Neuronal stem cell (in vitro differentiated cells): ENCODE measurements at regions not wholly inside any gene's neighbourhood (a gene's known extent, or its start where the extent isn't known, plus 50 kb on each side); places are given as distances from the start of the nearest gene placed in this dataset.

Experiments used
- DNase-seq: peaks from one replicate; pipeline ENCODE4 v3.0.0-alpha.2; 2013; ENCODE audit warnings: low spot score
- H2AFZ ChIP-seq: one replicate; pipeline ENCODE4 v1.6.1; 2013; ENCODE audit warnings: mild to moderate bottlenecking, low read length, inconsistent platforms
- H2AK5ac ChIP-seq: 2 replicates; pipeline ENCODE4 v1.6.1; 2013; ENCODE audit warnings: low read depth, mild to moderate bottlenecking, inconsistent platforms, low read length, moderate library complexity, mixed read lengths
- H2BK120ac ChIP-seq: 2 replicates; pipeline ENCODE4 v1.6.1; 2013; ENCODE audit warnings: low read depth, mild to moderate bottlenecking, inconsistent platforms, low read length, moderate library complexity, mixed read lengths
- H2BK12ac ChIP-seq: one replicate; pipeline ENCODE4 v1.6.1; 2013; ENCODE audit warnings: low read length, inconsistent platforms
- H2BK15ac ChIP-seq: 2 replicates; pipeline ENCODE4 v1.6.1; 2013; ENCODE audit warnings: mild to moderate bottlenecking, low read length, inconsistent platforms, mixed read lengths
- H2BK5ac ChIP-seq: one replicate; pipeline ENCODE4 v1.6.1; 2013; ENCODE audit warnings: inconsistent platforms, mild to moderate bottlenecking, low read length, moderate library complexity
- H3K14ac ChIP-seq: one replicate; pipeline ENCODE4 v1.6.1; 2013; ENCODE audit warnings: low read length, inconsistent platforms
- H3K18ac ChIP-seq: 2 replicates; pipeline ENCODE4 v1.6.1; 2013; ENCODE audit warnings: low read length, inconsistent platforms
- H3K23ac ChIP-seq: 2 replicates; pipeline ENCODE4 v1.6.1; 2013; ENCODE audit warnings: low read depth, mild to moderate bottlenecking, mixed read lengths, low read length, inconsistent platforms; ENCODE audit not compliant: poor library complexity
- H3K27ac ChIP-seq: replicated peaks from 3 replicates; pipeline ENCODE4 v1.5.1; 2013; ENCODE audit warnings: low read length, inconsistent platforms
- H3K27me3 ChIP-seq, 3 experiments: 2 replicates each; pipeline ENCODE4 v1.6.1; 2013; ENCODE audit warnings: low read length in 3 of 3, mild to moderate bottlenecking in 2 of 3, inconsistent platforms in 1 of 3, low read depth in 1 of 3, mixed read lengths in 1 of 3, moderate library complexity in 1 of 3; ENCODE audit not compliant: control insufficient read depth in 3 of 3, insufficient read depth in 3 of 3
- H3K36me3 ChIP-seq, 2 donors: replicated peaks in 1 of 2; 2 replicates each; pipeline ENCODE4 v1.6.1; 2013; ENCODE audit warnings: low read length in 2 of 2; ENCODE audit not compliant: control insufficient read depth in 2 of 2, insufficient read depth in 2 of 2
- H3K4ac ChIP-seq: 2 replicates; pipeline ENCODE4 v1.6.1; 2013; ENCODE audit warnings: inconsistent platforms, mild to moderate bottlenecking, low read length, moderate library complexity
- H3K4me1 ChIP-seq, 2 donors: 1 replicate in 1 of 2; 2 replicates in 1 of 2; pipeline ENCODE4 v1.6.1; 2013; ENCODE audit warnings: low read length in 2 of 2, low read depth in 1 of 2; ENCODE audit not compliant: control insufficient read depth in 2 of 2, insufficient read depth in 1 of 2
- H3K4me2 ChIP-seq: one replicate; pipeline ENCODE4 v1.6.1; 2013; ENCODE audit warnings: mild to moderate bottlenecking, low read length, inconsistent platforms; ENCODE audit not compliant: insufficient read depth, poor library complexity, severe bottlenecking
- H3K4me3 ChIP-seq, 2 donors: 2 replicates each; pipeline ENCODE4 v1.5.1; 2013; ENCODE audit warnings: low read length in 2 of 2, mild to moderate bottlenecking in 2 of 2, inconsistent platforms in 1 of 2, moderate library complexity in 1 of 2
- H3K79me1 ChIP-seq: one replicate; pipeline ENCODE4 v1.6.1; 2013; ENCODE audit warnings: low read depth, mild to moderate bottlenecking, inconsistent platforms, low read length, moderate library complexity
- H3K9ac ChIP-seq: one replicate; pipeline ENCODE4 v1.6.1; 2013; ENCODE audit warnings: mild to moderate bottlenecking, low read depth, low read length, inconsistent platforms; ENCODE audit not compliant: poor library complexity
- H3K9me3 ChIP-seq, 2 donors: replicated peaks in 1 of 2; 2 replicates each; pipeline versions ENCODE3 to v1.6.1; 2013; ENCODE audit warnings: low read length in 2 of 2, mild to moderate bottlenecking in 2 of 2, inconsistent platforms in 1 of 2, low read depth in 1 of 2, mixed read lengths in 1 of 2, moderate library complexity in 1 of 2; ENCODE audit not compliant: control insufficient read depth in 2 of 2, insufficient read depth in 1 of 2
- H4K8ac ChIP-seq: one replicate; pipeline ENCODE4 v1.6.1; 2013; ENCODE audit warnings: low read depth, mild to moderate bottlenecking, inconsistent platforms, low read length, moderate library complexity
- H4K91ac ChIP-seq: one replicate; pipeline ENCODE4 v1.6.1; 2013; ENCODE audit warnings: low read length, low read depth, mild to moderate bottlenecking, inconsistent platforms; ENCODE audit not compliant: poor library complexity
- WGBS, 2 donors: extraction: QIAGEN DNeasy Blood & Tissue Kit; methylation state at CpG; one replicate each; pipeline ENCODE4 v1.1.7; 2013; ENCODE audit warnings: missing lambda C conversion rate in 2 of 2, mixed read lengths in 1 of 2; ENCODE audit not compliant: insufficient read length in 2 of 2, insufficient replicate concordance in 1 of 2; ENCODE audit errors: extremely low coverage in 2 of 2; 5-methylcytosine and 5-hydroxymethylcytosine counted together

DNA sequence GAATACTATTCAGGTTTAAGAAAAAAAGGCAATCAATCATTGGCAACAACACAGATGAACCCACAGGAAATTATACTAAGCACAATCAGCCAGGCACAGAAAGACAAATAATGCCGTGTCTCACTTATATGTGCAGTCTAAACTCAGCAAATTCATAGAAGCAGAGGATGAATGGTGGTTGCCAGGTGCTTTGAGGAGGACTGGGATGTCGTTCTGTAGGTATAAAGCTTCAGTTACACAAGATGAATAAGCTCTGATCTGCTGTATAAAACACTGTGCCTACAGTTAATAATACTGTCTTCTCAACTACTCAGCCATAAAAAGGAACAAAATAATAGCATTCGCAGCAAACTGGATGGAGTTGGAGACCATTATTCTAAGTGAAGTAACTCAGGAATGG lies 324.8 kb upstream of the HSFY2 start:
- no peak overlapping the region for H3K27ac ChIP-seq
- no peak overlapping the region for H2BK15ac ChIP-seq
- no peak overlapping the region for H4K8ac ChIP-seq
- H3K27me3 ChIP-seq, result no peaks in the 10 kb centered on the region
- no peak overlapping the region for H2AFZ ChIP-seq
- no peak for DNase-seq
- no peak overlapping the region for H3K9ac ChIP-seq
- H4K91ac ChIP-seq, result no peak overlapping the region
- no peaks in the 10 kb centered on the region for H3K9me3 ChIP-seq
- H3K4me2 ChIP-seq, result no peak overlapping the region
- no peak overlapping the region for H2AK5ac ChIP-seq
- no peak overlapping the region for H3K23ac ChIP-seq
- H3K79me1 ChIP-seq, result no peaks in the 10 kb centered on the region
- H2BK5ac ChIP-seq, result no peak overlapping the region
- H2BK12ac ChIP-seq, result no peak overlapping the region
- H3K4me3 ChIP-seq, result no peak overlapping the region
- H3K4ac ChIP-seq, result no peak overlapping the region
- H3K4me1 ChIP-seq, result no peaks in the 10 kb centered on the region
- no peak overlapping the region for H2BK120ac ChIP-seq
- no peak overlapping the region for H3K14ac ChIP-seq
- no peaks in the 10 kb centered on the region for H3K36me3 ChIP-seq
- H3K18ac ChIP-seq, result no peak overlapping the region
- no CpG with 5 or more reads among the region's 3 CpGs for WGBS, 2 donors

DNA sequence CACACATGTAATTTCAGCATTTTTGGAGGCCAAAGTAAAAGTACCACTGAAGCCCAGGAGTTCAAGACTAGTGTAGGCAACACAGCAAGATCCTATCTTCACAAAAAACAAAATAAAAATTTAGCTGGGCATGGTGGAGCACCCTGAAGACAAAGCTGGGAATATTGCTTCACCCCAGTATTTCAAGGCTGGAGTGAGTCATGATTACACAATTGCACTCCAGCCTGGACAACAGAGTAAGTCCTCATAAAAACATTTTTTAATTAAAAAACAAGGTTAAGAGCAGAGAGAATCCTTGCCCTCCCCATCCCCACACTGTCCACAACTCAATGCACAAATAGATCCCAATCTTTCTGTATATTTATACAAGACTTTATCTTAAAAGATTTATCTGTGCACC lies 321.9 kb upstream of the HSFY2 start:
- DNase-seq, result no peak
- H4K8ac ChIP-seq, result no peak overlapping the region
- H3K27ac ChIP-seq, result no peak overlapping the region
- no peak overlapping the region for H3K18ac ChIP-seq
- H3K9ac ChIP-seq, result no peak overlapping the region
- no peak overlapping the region for H2AFZ ChIP-seq
- H3K4me3 ChIP-seq, result no peak overlapping the region
- H2AK5ac ChIP-seq, result no peak overlapping the region
- H2BK120ac ChIP-seq, result no peak overlapping the region
- no peak overlapping the region for H2BK12ac ChIP-seq
- no peak overlapping the region for H3K4ac ChIP-seq
- no peaks in the 10 kb centered on the region for H3K9me3 ChIP-seq
- H4K91ac ChIP-seq, result no peak overlapping the region
- H2BK15ac ChIP-seq, result no peak overlapping the region
- no peaks in the 10 kb centered on the region for H3K4me1 ChIP-seq
- no peaks in the 10 kb centered on the region for H3K79me1 ChIP-seq
- no peak overlapping the region for H3K23ac ChIP-seq
- no peaks in the 10 kb centered on the region for H3K27me3 ChIP-seq
- no peaks in the 10 kb centered on the region for H3K36me3 ChIP-seq
- H2BK5ac ChIP-seq, result no peak overlapping the region
- H3K4me2 ChIP-seq, result no peak overlapping the region
- H3K14ac ChIP-seq, result no peak overlapping the region

DNA sequence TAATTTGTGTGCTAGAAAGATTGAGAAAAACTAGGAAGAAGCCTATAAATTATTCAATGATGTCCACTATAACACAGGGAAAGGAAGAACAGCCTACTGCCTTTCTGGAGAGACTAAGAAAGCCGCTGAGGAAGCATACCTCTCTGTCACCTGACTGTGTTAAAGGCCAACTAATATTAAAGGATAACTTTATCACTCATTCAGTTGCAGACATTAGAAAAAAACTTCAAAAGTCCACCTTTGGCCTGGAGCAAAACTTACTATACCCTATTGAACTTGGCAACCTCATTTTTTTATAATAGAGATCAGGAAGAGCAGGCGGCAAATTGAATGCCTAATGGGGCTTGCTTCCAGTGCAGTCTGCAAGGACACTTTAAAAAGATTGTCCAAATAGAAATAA lies 309.5 kb upstream of the HSFY2 start:
- no peak overlapping the region for H2BK120ac ChIP-seq
- no peak overlapping the region for H3K9ac ChIP-seq
- H3K27me3 ChIP-seq, result no peaks in the 10 kb centered on the region
- H3K9me3 ChIP-seq, result no peaks in the 10 kb centered on the region
- H3K79me1 ChIP-seq, result no peaks in the 10 kb centered on the region
- no peak overlapping the region for H2BK12ac ChIP-seq
- no peak overlapping the region for H3K4ac ChIP-seq
- no peaks in the 10 kb centered on the region for H3K4me1 ChIP-seq
- no CpG with 5 or more reads among the region's 2 CpGs for WGBS, 2 donors
- H3K36me3 ChIP-seq, result no peaks in the 10 kb centered on the region
- DNase-seq, result no peak
- no peak overlapping the region for H3K18ac ChIP-seq
- no peak overlapping the region for H3K4me2 ChIP-seq
- H2BK15ac ChIP-seq, result no peak overlapping the region
- H4K91ac ChIP-seq, result no peak overlapping the region
- no peak overlapping the region for H3K14ac ChIP-seq
- H3K23ac ChIP-seq, result no peak overlapping the region
- no peak overlapping the region for H4K8ac ChIP-seq
- no peak overlapping the region for H2AK5ac ChIP-seq
- no peak overlapping the region for H2AFZ ChIP-seq
- no peak overlapping the region for H2BK5ac ChIP-seq
- H3K4me3 ChIP-seq, result no peak overlapping the region
- H3K27ac ChIP-seq, result no peak overlapping the region

DNA sequence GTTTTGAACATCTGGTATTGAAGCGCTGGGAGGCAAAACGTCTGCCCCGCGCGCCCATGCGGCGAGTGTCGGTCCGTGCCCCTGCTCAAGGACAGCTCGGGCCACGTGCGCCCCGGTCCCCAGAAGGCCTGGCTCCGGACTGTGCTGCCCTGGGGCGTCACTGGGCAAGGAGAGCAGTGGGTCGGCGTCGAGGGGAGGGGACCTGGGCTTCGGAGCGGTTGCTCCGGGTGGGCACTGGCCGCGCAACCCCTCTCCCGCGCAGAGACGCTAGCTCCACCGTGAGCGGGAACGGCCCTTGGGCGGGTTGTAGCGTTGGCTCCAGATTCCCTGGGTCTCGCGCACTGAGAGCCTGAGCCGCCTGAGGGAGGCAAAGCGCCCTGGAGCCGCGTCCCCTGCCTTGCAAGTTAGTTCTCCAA lies 304.2 kb upstream of the HSFY2 start:
- Histone ChIP-seq H2BK12ac (no peak overlapping the region), H3K4me1 (no peaks in the 10 kb centered on the region), H3K18ac (no peak overlapping the region), H2BK120ac (no peak overlapping the region), H3K36me3 (no peaks in the 10 kb centered on the region), H3K27me3 (no peaks in the 10 kb centered on the region), H3K79me1 (no peaks in the 10 kb centered on the region), H3K4me3 (peak overlapping the region in 1 of 2 donors; percentile 74), H2AFZ (no peak overlapping the region), H3K9me3 (no peaks in the 10 kb centered on the region), H2BK5ac (no peak overlapping the region), H2AK5ac (no peak overlapping the region), H3K4me2 (no peak overlapping the region), H4K8ac (no peak overlapping the region), H3K4ac (no peak overlapping the region), H4K91ac (no peak overlapping the region), H3K27ac (no peak overlapping the region), H3K9ac (no peak overlapping the region), H2BK15ac (no peak overlapping the region), H3K14ac (no peak overlapping the region), H3K23ac (no peak overlapping the region)
- WGBS, 2 donors, result no CpG with 5 or more reads among the region's 37 CpGs
- no peak for DNase-seq
